HEK293 (cell line): ENCODE measurements at regions not wholly inside any gene's neighbourhood (a gene's known extent, or its start where the extent isn't known, plus 50 kb on each side); places are given as distances from the start of the nearest gene placed in this dataset.

Experiments
- CTCF ChIA-PET: fragments of 350-600 bp; formaldehyde crosslinking; extraction: SDS; loops from one replicate; lab custom pipeline; 2021; ENCODE audit warnings: antibody characterized with exemption; lab: Yijun Ruan, JAX
- POLR2A ChIA-PET: fragments of 300-600 bp; formaldehyde crosslinking; extraction: SDS; loops from one replicate; lab custom pipeline; 2020; ENCODE audit warnings: antibody characterized with exemption, inconsistent platforms; lab: Yijun Ruan, JAX
- H3K27ac ChIP-seq: fragments of 200-500 bp; sonication (Bioruptor generic); 2 replicates; pipeline ENCODE4 v1.5.1; 2014; ENCODE audit warnings: low read depth, low read length, control low read depth, inconsistent platforms; ENCODE audit errors: extremely low read depth
- H3K36me3 ChIP-seq, 2 experiments: fragments of 200-500 bp in 1 of 2; sonication (Bioruptor generic) in 1 of 2; 1 replicate in 1 of 2; 2 replicates in 1 of 2; pipeline ENCODE4 v1.5.1; 2014 to 2017; ENCODE audit warnings: inconsistent platforms in 2 of 2, low read length in 2 of 2; ENCODE audit not compliant: control insufficient read depth in 2 of 2, insufficient read depth in 1 of 2
- H3K4me1 ChIP-seq: fragments of 200-500 bp; sonication (Bioruptor generic); 2 replicates; pipeline ENCODE4 v1.5.1; 2014; ENCODE audit warnings: mild to moderate bottlenecking, low read length, inconsistent platforms; ENCODE audit not compliant: control insufficient read depth, insufficient read depth
- H3K4me3 ChIP-seq: 2 replicates; pipeline ENCODE4 v1.5.1; 2011; ENCODE audit warnings: low read depth, mild to moderate bottlenecking, control low read depth, low read length, moderate library complexity
- H3K9me3 ChIP-seq: fragments of 200-500 bp; sonication (Bioruptor generic); 2 replicates; pipeline ENCODE4 v1.5.1; 2014; ENCODE audit warnings: low read depth, low read length, inconsistent platforms; ENCODE audit not compliant: control insufficient read depth, insufficient read depth
- GLI4 ChIP-seq: fragments of 450-650 bp; formaldehyde crosslinking; IDR thresholded peaks from 2 replicates; pipeline ENCODE4 v1.5.1; 2016; ENCODE audit warnings: missing biosample characterization, missing genetic modification characterization
- INSM2 ChIP-seq: fragments of 450-650 bp; formaldehyde crosslinking; IDR thresholded peaks from 2 replicates; pipeline ENCODE4 v1.5.1; 2016; ENCODE audit warnings: missing biosample characterization, missing genetic modification characterization
- PRDM10 ChIP-seq: fragments of 450-650 bp; formaldehyde crosslinking; IDR thresholded peaks from 2 replicates; pipeline ENCODE4 v1.5.1; 2016; ENCODE audit warnings: missing biosample characterization, missing genetic modification characterization
- TSHZ1 ChIP-seq: fragments of 450-650 bp; formaldehyde crosslinking; IDR thresholded peaks from 2 replicates; pipeline ENCODE4 v1.5.1; 2016; ENCODE audit warnings: missing biosample characterization, missing genetic modification characterization, borderline replicate concordance
- ZBTB1 ChIP-seq: fragments of 450-650 bp; formaldehyde crosslinking; IDR thresholded peaks from 2 replicates; pipeline ENCODE4 v1.5.1; 2016; ENCODE audit warnings: missing biosample characterization, missing genetic modification characterization
- ZBTB7A ChIP-seq: fragments of 450-650 bp; formaldehyde crosslinking; IDR thresholded peaks from 2 replicates; pipeline ENCODE4 v1.5.1; 2016; ENCODE audit warnings: low read depth, missing biosample characterization, missing genetic modification characterization
- ZBTB8A ChIP-seq: fragments of 450-650 bp; formaldehyde crosslinking; IDR thresholded peaks from 2 replicates; pipeline ENCODE4 v1.5.1; 2016; ENCODE audit warnings: missing biosample characterization, missing genetic modification characterization
- ZEB2 ChIP-seq: fragments of 450-650 bp; formaldehyde crosslinking; IDR thresholded peaks from 2 replicates; pipeline ENCODE4 v1.5.1; 2016; ENCODE audit warnings: missing biosample characterization, missing genetic modification characterization
- ZIC2 ChIP-seq: fragments of 450-650 bp; formaldehyde crosslinking; IDR thresholded peaks from 2 replicates; pipeline ENCODE4 v1.5.1; 2016; ENCODE audit warnings: missing biosample characterization, missing genetic modification characterization
- ZNF211 ChIP-seq: fragments of 450-650 bp; formaldehyde crosslinking; IDR thresholded peaks from 2 replicates; pipeline ENCODE4 v1.5.1; 2016; ENCODE audit warnings: low read depth, missing biosample characterization, missing genetic modification characterization
- ZNF214 ChIP-seq: fragments of 450-650 bp; formaldehyde crosslinking; IDR thresholded peaks from 2 replicates; pipeline ENCODE4 v1.5.1; 2017; ENCODE audit warnings: missing biosample characterization, mild to moderate bottlenecking, missing genetic modification characterization, borderline replicate concordance
- ZNF24 ChIP-seq: fragments of 450-650 bp; formaldehyde crosslinking; IDR thresholded peaks from 2 replicates; pipeline ENCODE4 v1.5.1; 2016; ENCODE audit warnings: missing biosample characterization, missing genetic modification characterization
- ZNF292 ChIP-seq: fragments of 450-650 bp; formaldehyde crosslinking; IDR thresholded peaks from 2 replicates; pipeline ENCODE4 v1.5.1; 2016; ENCODE audit warnings: low read depth, missing biosample characterization, missing genetic modification characterization, borderline replicate concordance
- ZNF302 ChIP-seq: fragments of 450-650 bp; formaldehyde crosslinking; IDR thresholded peaks from 2 replicates; pipeline ENCODE4 v1.5.1; 2016; ENCODE audit warnings: missing biosample characterization, missing genetic modification characterization, low read depth
- ZNF37A ChIP-seq: fragments of 450-650 bp; IDR thresholded peaks from 2 replicates; pipeline ENCODE4 v1.5.1; 2018; ENCODE audit warnings: missing biosample characterization, missing genetic modification characterization
- ZNF571 ChIP-seq: fragments of 450-650 bp; formaldehyde crosslinking; IDR thresholded peaks from 2 replicates; pipeline ENCODE4 v1.5.0; 2017; ENCODE audit warnings: missing biosample characterization, missing genetic modification characterization
- ZNF580 ChIP-seq: fragments of 450-650 bp; formaldehyde crosslinking; IDR thresholded peaks from 2 replicates; pipeline ENCODE4 v1.5.1; 2016; ENCODE audit warnings: missing biosample characterization, missing genetic modification characterization
- ZNF645 ChIP-seq: fragments of 450-650 bp; formaldehyde crosslinking; IDR thresholded peaks from 2 replicates; pipeline ENCODE4; 2016; ENCODE audit warnings: missing biosample characterization, missing genetic modification characterization
- ZNF660 ChIP-seq: fragments of 450-650 bp; IDR thresholded peaks from 2 replicates; pipeline ENCODE4 v1.5.1; 2018; ENCODE audit warnings: missing biosample characterization, mild to moderate bottlenecking, missing genetic modification characterization
- ZNF704 ChIP-seq: fragments of 450-650 bp; formaldehyde crosslinking; IDR thresholded peaks from 2 replicates; pipeline ENCODE4 v1.5.1; 2016; ENCODE audit warnings: missing biosample characterization, missing genetic modification characterization
- ZXDB ChIP-seq: fragments of 450-650 bp; formaldehyde crosslinking; IDR thresholded peaks from 2 replicates; pipeline ENCODE4 v1.5.1; 2016; ENCODE audit warnings: missing biosample characterization, missing genetic modification characterization

- TF ChIP-seq TSHZ1 (no peak), ZXDB (no peak), ZNF37A (tag by site-specific recombination) (no peak)
Observed at GRCh38 chr1:171426645-171427044, 58.7 kb upstream of the PRRC2C start (continued).

GRCh38 chr1:171427852-171428471 lies 57.4 kb upstream of the PRRC2C start:
- Histone ChIP-seq H3K4me3 (no peak overlapping the region), H3K4me1 (no peaks in the 10 kb centered on the region), H3K27ac (no peak overlapping the region), H3K9me3 (no peaks in the 10 kb centered on the region), H3K36me3 (no peaks in the 10 kb centered on the region)
- TF ChIP-seq GLI4 (no peak), ZIC2 (tag by site-specific recombination) (no peak), ZNF580 (tag by site-specific recombination) (no peak), ZBTB8A (tag by site-specific recombination) (no peak), ZEB2 (tag by site-specific recombination) (no peak), ZNF302 (tag by site-specific recombination) (no peak), INSM2 (tag by site-specific recombination) (no peak), ZNF645 (tag by site-specific recombination) (no peak), ZBTB7A (tag by site-specific recombination) (no peak), ZBTB1 (tag by site-specific recombination) (no peak), ZNF660 (tag by site-specific recombination) (no peak), ZNF211 (tag by site-specific recombination) (no peak), ZNF292 (tag by site-specific recombination) (no peak), ZNF214 (tag by site-specific recombination) (no peak), PRDM10 (tag by site-specific recombination) (no peak), ZNF571 (tag by site-specific recombination) (no peak), ZNF24 (tag by site-specific recombination) (no peak), ZNF704 (tag by site-specific recombination) (no peak)
- POLR2A ChIA-PET = no interaction called here
- CTCF ChIA-PET = interaction anchor here (0.6 kb wide), 1 partner anchor 174 kb away, joined by 9 read pairs; no protein-coding TSS in a partner anchor
